Endodermal cell (in vitro differentiated cells): ENCODE measurements at regions not wholly inside any gene's neighbourhood (a gene's known extent, or its start where the extent isn't known, plus 50 kb on each side); places are given as distances from the start of the nearest gene placed in this dataset.

ENCODE experiments used
- DNase-seq: peaks from one replicate; pipeline ENCODE4 v3.0.0-alpha.2; 2017
- H3K27ac ChIP-seq: 2 replicates; pipeline ENCODE4 v1.5.1; 2013; ENCODE audit warnings: mild to moderate bottlenecking, low read depth, low read length, moderate library complexity
- H3K27me3 ChIP-seq: 2 replicates; pipeline ENCODE4 v1.6.1; 2013; ENCODE audit warnings: mild to moderate bottlenecking, low read length, moderate library complexity; ENCODE audit not compliant: insufficient read depth, control insufficient read depth, poor library complexity, severe bottlenecking
- H3K36me3 ChIP-seq: 2 replicates; pipeline ENCODE4 v1.7.0; 2013; ENCODE audit warnings: mild to moderate bottlenecking, low read length, moderate library complexity; ENCODE audit not compliant: control insufficient read depth, insufficient read depth
- H3K4me1 ChIP-seq: one replicate; pipeline ENCODE4 v1.7.0; 2013; ENCODE audit warnings: low read length; ENCODE audit not compliant: control insufficient read depth, insufficient read depth
- H3K4me3 ChIP-seq: 2 replicates; pipeline ENCODE4 v1.5.1; 2013; ENCODE audit warnings: mild to moderate bottlenecking, low read length, moderate library complexity
- H3K9ac ChIP-seq: 2 replicates; pipeline ENCODE4 v1.6.1; 2013; ENCODE audit warnings: mild to moderate bottlenecking, low read length, moderate library complexity; ENCODE audit not compliant: poor library complexity, severe bottlenecking; ENCODE audit errors: extremely low read depth
- H3K9me3 ChIP-seq: 2 replicates; pipeline ENCODE4 v1.6.1; 2013; ENCODE audit warnings: mild to moderate bottlenecking, low read length, moderate library complexity; ENCODE audit not compliant: control insufficient read depth
- H3K27ac Mint-ChIP-seq: 2 replicates; pipeline ENCODE4 v1.8.0; 2020; ENCODE audit warnings: mixed read lengths
- H3K27me3 Mint-ChIP-seq: 2 replicates; pipeline ENCODE4 v1.8.0; 2021; ENCODE audit warnings: mild to moderate bottlenecking, mixed read lengths; ENCODE audit not compliant: insufficient read depth
- H3K36me3 Mint-ChIP-seq: 2 replicates; pipeline ENCODE4 v1.8.0; 2020; ENCODE audit warnings: low read depth, mixed read lengths
- H3K4me1 Mint-ChIP-seq: 2 replicates; pipeline ENCODE4 v1.8.0; 2020; ENCODE audit warnings: mixed read lengths
- H3K4me3 Mint-ChIP-seq: 2 replicates; pipeline ENCODE4 v1.8.0; 2020; ENCODE audit warnings: mild to moderate bottlenecking, moderate library complexity, mixed read lengths
- H3K9me3 Mint-ChIP-seq: 2 replicates; pipeline ENCODE4 v1.8.0; 2020; ENCODE audit warnings: mild to moderate bottlenecking, mixed read lengths
- WGBS, 2 experiments: methylation state at CpG; one replicate each; pipeline versions ENCODE4 v1.1.5 to v1.1.7; 2013; ENCODE audit warnings: missing lambda C conversion rate in 2 of 2, mixed read lengths in 1 of 2; ENCODE audit not compliant: insufficient coverage in 1 of 2, insufficient read length in 1 of 2; 5-methylcytosine and 5-hydroxymethylcytosine counted together
- TF ChIP-seq, protein P1 (sequence below): fragments of 200-600 bp; sonication (generic); conservative IDR thresholded peaks from 2 replicates; pipeline ENCODE4 v1.5.0; 2021; ENCODE audit warnings: antibody characterized with exemption, mild to moderate bottlenecking

DNA sequence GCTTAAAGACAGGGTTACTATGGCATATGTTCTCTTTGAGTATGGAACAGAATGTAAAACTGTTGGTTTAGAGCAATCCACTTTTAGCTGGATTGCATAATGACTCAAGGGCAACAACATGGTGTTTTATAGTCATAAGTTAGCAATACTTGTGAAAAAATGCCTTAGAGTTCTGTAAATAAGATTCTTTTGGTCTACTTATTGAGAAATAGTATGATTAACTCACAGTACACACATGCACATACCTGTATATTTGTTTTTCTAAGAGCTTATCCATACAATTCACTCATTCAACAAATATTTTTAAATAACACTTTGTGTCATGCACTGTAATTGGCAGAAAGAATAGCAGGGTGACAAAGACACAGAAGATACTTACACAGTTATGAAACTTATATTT, 1415.5 kb downstream of the PCDH7 start:
- TF ChIP-seq, protein P1, sequence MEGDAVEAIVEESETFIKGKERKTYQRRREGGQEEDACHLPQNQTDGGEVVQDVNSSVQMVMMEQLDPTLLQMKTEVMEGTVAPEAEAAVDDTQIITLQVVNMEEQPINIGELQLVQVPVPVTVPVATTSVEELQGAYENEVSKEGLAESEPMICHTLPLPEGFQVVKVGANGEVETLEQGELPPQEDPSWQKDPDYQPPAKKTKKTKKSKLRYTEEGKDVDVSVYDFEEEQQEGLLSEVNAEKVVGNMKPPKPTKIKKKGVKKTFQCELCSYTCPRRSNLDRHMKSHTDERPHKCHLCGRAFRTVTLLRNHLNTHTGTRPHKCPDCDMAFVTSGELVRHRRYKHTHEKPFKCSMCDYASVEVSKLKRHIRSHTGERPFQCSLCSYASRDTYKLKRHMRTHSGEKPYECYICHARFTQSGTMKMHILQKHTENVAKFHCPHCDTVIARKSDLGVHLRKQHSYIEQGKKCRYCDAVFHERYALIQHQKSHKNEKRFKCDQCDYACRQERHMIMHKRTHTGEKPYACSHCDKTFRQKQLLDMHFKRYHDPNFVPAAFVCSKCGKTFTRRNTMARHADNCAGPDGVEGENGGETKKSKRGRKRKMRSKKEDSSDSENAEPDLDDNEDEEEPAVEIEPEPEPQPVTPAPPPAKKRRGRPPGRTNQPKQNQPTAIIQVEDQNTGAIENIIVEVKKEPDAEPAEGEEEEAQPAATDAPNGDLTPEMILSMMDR: no peak
- no peaks in the 10 kb centered on the region for H3K9me3 Mint-ChIP-seq
- no peak for DNase-seq
- Histone ChIP-seq H3K9ac (no peak overlapping the region), H3K9me3 (no peaks in the 10 kb centered on the region), H3K27me3 (no peaks in the 10 kb centered on the region), H3K4me3 (no peak overlapping the region), H3K4me1 (no peaks in the 10 kb centered on the region), H3K27ac (no peak overlapping the region), H3K36me3 (no peaks in the 10 kb centered on the region)
- no peak overlapping the region for H3K4me3 Mint-ChIP-seq
- H3K27me3 Mint-ChIP-seq: no peaks in the 10 kb centered on the region
- peaks cover 5% of the 10 kb centered on the region for H3K4me1 Mint-ChIP-seq
- H3K36me3 Mint-ChIP-seq: no peaks in the 10 kb centered on the region
- H3K27ac Mint-ChIP-seq: no peak overlapping the region

DNA sequence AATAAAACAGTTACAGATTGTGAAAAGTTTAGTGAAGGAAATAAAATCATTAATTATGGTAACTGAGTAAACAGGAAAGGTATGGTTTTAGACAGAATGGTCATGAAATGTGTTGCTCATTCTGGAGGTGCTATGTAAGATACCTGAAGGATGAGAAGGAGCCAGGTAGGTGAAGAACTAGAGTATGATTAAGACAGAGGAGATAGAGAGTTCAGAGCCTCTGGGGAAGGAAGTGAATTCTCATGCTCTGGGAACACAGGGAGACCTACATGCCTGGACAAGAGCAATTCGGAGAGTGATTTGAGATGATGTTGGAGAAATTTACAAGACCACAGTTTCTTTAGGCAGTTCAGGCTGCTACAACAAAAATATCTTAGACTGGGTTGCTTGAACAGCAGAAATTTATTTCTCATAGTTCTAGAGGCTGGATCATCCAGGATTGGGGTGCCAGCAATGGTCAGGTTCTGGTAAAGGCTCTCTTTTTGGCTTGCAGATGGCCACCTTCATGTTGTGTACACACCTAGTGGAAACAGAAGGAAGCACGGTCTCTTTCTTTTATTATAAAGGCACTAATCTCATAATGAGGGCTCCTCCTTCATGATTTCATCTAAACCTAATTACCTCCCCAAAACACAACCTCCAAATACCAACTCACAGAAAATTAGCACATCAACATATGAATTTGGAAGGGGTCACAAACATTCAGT, 1416.1 kb downstream of the PCDH7 start:
- H3K27me3 ChIP-seq: no peaks in the 10 kb centered on the region
- H3K4me3 ChIP-seq: no peak overlapping the region
- no peaks in the 10 kb centered on the region for H3K4me1 ChIP-seq
- no peak overlapping the region for H3K27ac ChIP-seq
- no peaks in the 10 kb centered on the region for H3K36me3 Mint-ChIP-seq
- TF ChIP-seq, protein P1: peak; percentile 50
- no peaks in the 10 kb centered on the region for H3K9me3 ChIP-seq
- H3K9ac ChIP-seq: no peak overlapping the region
- no peaks in the 10 kb centered on the region for H3K36me3 ChIP-seq
- no peak overlapping the region for H3K4me3 Mint-ChIP-seq
- H3K9me3 Mint-ChIP-seq: no peaks in the 10 kb centered on the region
- H3K27ac Mint-ChIP-seq: no peak overlapping the region
- WGBS, 2 experiments: 85 to 100% methylated on average over 1 to 2 of the region's 2 CpGs
- no peak for DNase-seq
- no peaks in the 10 kb centered on the region for H3K27me3 Mint-ChIP-seq
- H3K4me1 Mint-ChIP-seq: peaks cover 8% of the 10 kb centered on the region

DNA sequence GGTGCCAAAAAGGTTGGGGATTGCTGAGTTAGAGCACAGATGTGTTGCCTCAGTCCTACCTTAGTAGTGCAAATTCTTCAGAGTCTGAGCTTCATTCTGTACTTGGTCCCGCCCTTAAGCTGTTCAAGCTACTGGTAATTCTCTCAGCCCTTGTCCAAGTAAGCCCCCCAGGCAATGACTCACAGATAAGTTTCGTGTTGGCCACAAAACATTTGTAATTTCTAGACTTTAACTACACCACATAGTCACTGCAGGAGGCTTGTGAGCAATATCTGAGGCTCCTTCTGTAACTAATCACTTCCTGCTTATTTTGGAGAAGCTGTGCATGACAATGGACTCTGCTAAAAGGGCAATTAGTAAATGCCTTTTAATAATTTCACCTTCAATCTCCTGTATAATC, 1420.5 kb downstream of the PCDH7 start:
- DNase-seq: no peak
- H3K27ac ChIP-seq: no peak overlapping the region
- no peaks in the 10 kb centered on the region for H3K36me3 ChIP-seq
- Mint-ChIP-seq H3K4me1 (peaks cover 5% of the 10 kb centered on the region), H3K9me3 (peaks cover 3% of the 10 kb centered on the region), H3K4me3 (no peak overlapping the region), H3K36me3 (no peaks in the 10 kb centered on the region), H3K27ac (no peak overlapping the region), H3K27me3 (no peaks in the 10 kb centered on the region)
- WGBS, 2 experiments: 0 to 79% methylated on average over 1 to 2 of the region's 2 CpGs
- H3K27me3 ChIP-seq: no peaks in the 10 kb centered on the region
- no peak overlapping the region for H3K4me3 ChIP-seq
- no peak overlapping the region for H3K9ac ChIP-seq
- TF ChIP-seq, protein P1: no peak
- H3K4me1 ChIP-seq: no peaks in the 10 kb centered on the region
- H3K9me3 ChIP-seq: no peaks in the 10 kb centered on the region
